ENCODE measurements at regions not wholly inside any gene's neighbourhood (a gene's known extent, or its start where the extent isn't known, plus 50 kb on each side); places are given as distances from the start of the nearest gene placed in this dataset.

- no peaks in the 10 kb centered on the region for H3K36me3 Mint-ChIP-seq
- WGBS (ENCODE audit: insufficient coverage) = 77% methylated on average over 3 of the region's 4 CpGs
- Histone ChIP-seq H3K79me2 (ENCODE audit: insufficient read depth, low read length) (no peaks in the 10 kb centered on the region), H3K9me3 (replicated peaks in 1 of 2; ENCODE audit: control insufficient read depth in 1 of 2, insufficient read depth in 1 of 2, low read length in 2 of 2) (no peaks in the 10 kb centered on the region), H3K36me3 (replicated peaks in 1 of 2; ENCODE audit: control insufficient read depth in 1 of 2, insufficient read depth in 2 of 2, low read length in 2 of 2) (no peaks in the 10 kb centered on the region), H3K4me3 (replicated peaks in 1 of 3; ENCODE audit: low read depth in 2 of 3, low read length in 3 of 3) (no peak overlapping the region), H3K4me2 (replicated peaks; ENCODE audit: extremely low read depth, low read length, poor library complexity, severe bottlenecking) (no peak overlapping the region), H3K27ac (ENCODE audit: low read depth in 1 of 2, low read length in 2 of 2) (no peak overlapping the region), H4K20me1 (ENCODE audit: insufficient read depth, low read length) (no peaks in the 10 kb centered on the region), H3K4me1 (ENCODE audit: control insufficient read depth in 1 of 2, insufficient read depth in 2 of 2, low read length in 2 of 2) (peaks cover 24 to 27% of the 10 kb centered on the region in 2 donors), H3K9ac (ENCODE audit: insufficient read depth, low read length, poor library complexity, severe bottlenecking) (no peak overlapping the region), H2AFZ (ENCODE audit: insufficient read depth, low read depth, low read length, poor library complexity, severe bottlenecking) (no peak overlapping the region), H3K27me3 (ENCODE audit: control insufficient read depth in 2 of 2, insufficient read depth in 2 of 2, low read length in 2 of 2) (no peaks in the 10 kb centered on the region)
- peaks cover 0 to 6% (median 0%) of the 10 kb centered on the region in 3 donors for H3K27me3 Mint-ChIP-seq (ENCODE audit: low read depth in 3 of 3)
- DNase-seq = no peak
- H3K27ac Mint-ChIP-seq = peak overlapping the region in 1 of 7 donors; percentile 65
- intact Hi-C loops (cut with micrococcal nuclease) = no loop called here
- TF ChIP-seq CTCF (IDR thresholded peaks at IDR 0.05) = no peak
- peaks cover 31% of the 10 kb centered on the region for H3K4me1 Mint-ChIP-seq
- H3K4me3 Mint-ChIP-seq = no peak overlapping the region
- H3K9me3 Mint-ChIP-seq = peaks cover 0 to 10% (median under 1%) of the 10 kb centered on the region in 7 donors
Measured at GRCh38 chr2:74768401-74768914, 65.5 kb upstream of the HK2 start.

- Histone ChIP-seq H3K4me3 (replicated peaks in 1 of 3; ENCODE audit: low read depth in 2 of 3, low read length in 3 of 3) (no peak overlapping the region), H3K27ac (ENCODE audit: low read depth in 1 of 2, low read length in 2 of 2) (no peak overlapping the region), H3K36me3 (replicated peaks in 1 of 2; ENCODE audit: control insufficient read depth in 1 of 2, insufficient read depth in 2 of 2, low read length in 2 of 2) (no peaks in the 10 kb centered on the region), H3K4me1 (ENCODE audit: control insufficient read depth in 1 of 2, insufficient read depth in 2 of 2, low read length in 2 of 2) (peaks cover 1% of the 10 kb centered on the region in 2 donors), H3K9ac (ENCODE audit: insufficient read depth, low read length, poor library complexity, severe bottlenecking) (no peak overlapping the region), H2AFZ (ENCODE audit: insufficient read depth, low read depth, low read length, poor library complexity, severe bottlenecking) (no peak overlapping the region), H3K4me2 (replicated peaks; ENCODE audit: extremely low read depth, low read length, poor library complexity, severe bottlenecking) (no peak overlapping the region), H3K9me3 (replicated peaks in 1 of 2; ENCODE audit: control insufficient read depth in 1 of 2, insufficient read depth in 1 of 2, low read length in 2 of 2) (no peaks in the 10 kb centered on the region), H4K20me1 (ENCODE audit: insufficient read depth, low read length) (no peaks in the 10 kb centered on the region), H3K27me3 (ENCODE audit: control insufficient read depth in 2 of 2, insufficient read depth in 2 of 2, low read length in 2 of 2) (no peaks in the 10 kb centered on the region), H3K79me2 (ENCODE audit: insufficient read depth, low read length) (no peaks in the 10 kb centered on the region)
- Mint-ChIP-seq H3K36me3 (no peaks in the 10 kb centered on the region), H3K27ac (no peak overlapping the region), H3K4me3 (no peak overlapping the region), H3K4me1 (peaks cover 5% of the 10 kb centered on the region), H3K27me3 (ENCODE audit: low read depth in 3 of 3) (peaks cover 0 to 12% (median 0%) of the 10 kb centered on the region in 3 donors), H3K9me3 (peaks cover 0 to 15% (median 0%) of the 10 kb centered on the region in 7 donors)
- no peak for TF ChIP-seq CTCF (IDR thresholded peaks at IDR 0.05)
- no peak for DNase-seq
- intact Hi-C loops (cut with micrococcal nuclease) = loop anchor here in 1 of 2 donors (10.0 kb wide), 1 partner anchor 1677 kb away; no protein-coding TSS in a partner anchor
Measured at GRCh38 chr2:74772046-74772445, 61.9 kb upstream of the HK2 start.
